WTC11 (cell line): ENCODE measurements at regions not wholly inside any gene's neighbourhood (a gene's known extent, or its start where the extent isn't known, plus 50 kb on each side); places are given as distances from the start of the nearest gene placed in this dataset.

Source experiments
- ATAC-seq: fragments of 200-7000 bp; cut with Tn5 transposase; 2 replicates; pipeline ENCODE4 v1.10.0; 2021; ENCODE audit warnings: mild to moderate bottlenecking, moderate library complexity
- CTCF ChIA-PET: fragments of 300-600 bp; sonication (Branson Sonifier 250); formaldehyde crosslinking; loops from one replicate; lab custom pipeline; 2021; ENCODE audit warnings: antibody characterized with exemption; lab: Charles Lee
- POLR2A ChIA-PET: fragments of 350-600 bp; sonication (Branson Sonifier 250); formaldehyde crosslinking; loops from one replicate; lab custom pipeline; 2021; ENCODE audit warnings: antibody characterized with exemption; lab: Charles Lee
- DNase-seq: peaks from one replicate; pipeline ENCODE4 v3.0.0; 2021; ENCODE audit warnings: low spot score
- H3K27ac Mint-ChIP-seq: 2 replicates; pipeline ENCODE4 v1.8.0; 2021; ENCODE audit warnings: mixed read lengths
- H3K27me3 Mint-ChIP-seq: 2 replicates; pipeline ENCODE4 v1.8.0; 2021; ENCODE audit warnings: low read depth, mild to moderate bottlenecking, moderate library complexity, mixed read lengths
- H3K36me3 Mint-ChIP-seq: 2 replicates; pipeline ENCODE4 v1.8.0; 2021; ENCODE audit warnings: mixed read lengths
- H3K4me1 Mint-ChIP-seq: 2 replicates; pipeline ENCODE4 v1.8.0; 2022; ENCODE audit warnings: mixed read lengths
- H3K4me3 Mint-ChIP-seq: 2 replicates; pipeline ENCODE4 v1.8.0; 2021; ENCODE audit warnings: mild to moderate bottlenecking, moderate library complexity, mixed read lengths
- H3K9me3 Mint-ChIP-seq: 2 replicates; pipeline ENCODE4 v1.8.0; 2021; ENCODE audit warnings: mixed read lengths
- ATF1 ChIP-seq: sonication (generic); formaldehyde crosslinking; IDR thresholded peaks from 2 replicates; pipeline ENCODE4 v1.8.1; 2023; ENCODE audit warnings: mild to moderate bottlenecking, moderate library complexity, missing genetic modification reagents
- ATF3 ChIP-seq: sonication (generic); formaldehyde crosslinking; conservative IDR thresholded peaks from 2 replicates; pipeline ENCODE4 v1.8.1; 2022; ENCODE audit warnings: mild to moderate bottlenecking, missing genetic modification reagents
- ATF6 ChIP-seq: sonication (generic); formaldehyde crosslinking; IDR thresholded peaks from 2 replicates; pipeline ENCODE4 v1.8.1; 2023; ENCODE audit warnings: mild to moderate bottlenecking, missing genetic modification reagents
- ELF4 ChIP-seq: sonication (generic); formaldehyde crosslinking; IDR thresholded peaks from 2 replicates; pipeline ENCODE4 v1.8.1; 2022; ENCODE audit warnings: low read depth, mild to moderate bottlenecking, moderate library complexity, missing genetic modification reagents
- GRHL2 ChIP-seq: fragments of 250-450 bp; sonication (Bioruptor Pico); IDR thresholded peaks from 2 replicates; pipeline ENCODE4 v1.8.0; 2022; ENCODE audit warnings: mild to moderate bottlenecking, moderate library complexity; ENCODE audit not compliant: insufficient replicate concordance, severe bottlenecking
- IRF2 ChIP-seq: sonication (generic); formaldehyde crosslinking; IDR thresholded peaks from 2 replicates; pipeline ENCODE4 v1.8.0; 2022; ENCODE audit warnings: low read depth, missing genetic modification reagents, borderline replicate concordance
- JAZF1 ChIP-seq: fragments of 250-450 bp; sonication (Bioruptor Pico); IDR thresholded peaks from 2 replicates; pipeline ENCODE4 v1.9.0; 2021; ENCODE audit warnings: moderate library complexity, mild to moderate bottlenecking, inconsistent platforms
- MAX ChIP-seq: sonication (generic); formaldehyde crosslinking; IDR thresholded peaks from 2 replicates; pipeline ENCODE4 v1.8.0; 2022; ENCODE audit warnings: mild to moderate bottlenecking, missing genetic modification reagents
- NR3C1 ChIP-seq: sonication (generic); formaldehyde crosslinking; conservative IDR thresholded peaks from 2 replicates; pipeline ENCODE4 v1.8.1; 2023; ENCODE audit warnings: low read depth, mild to moderate bottlenecking, missing genetic modification reagents
- RELA ChIP-seq: sonication (generic); formaldehyde crosslinking; IDR thresholded peaks from 2 replicates; pipeline ENCODE4 v1.8.1; 2022; ENCODE audit warnings: missing genetic modification reagents, mild to moderate bottlenecking, borderline replicate concordance
- RORB ChIP-seq: fragments of 250-450 bp; sonication (Bioruptor Pico); IDR thresholded peaks from 2 replicates; pipeline ENCODE4 v1.9.0; 2021; ENCODE audit warnings: mild to moderate bottlenecking
- SMAD4 ChIP-seq: sonication (generic); formaldehyde crosslinking; IDR thresholded peaks from 2 replicates; pipeline ENCODE4 v1.8.0; 2022; ENCODE audit warnings: mild to moderate bottlenecking, missing genetic modification reagents
- TCF7 ChIP-seq: sonication (generic); formaldehyde crosslinking; IDR thresholded peaks from 2 replicates; pipeline ENCODE4 v1.8.0; 2022; ENCODE audit warnings: mild to moderate bottlenecking, low read depth, missing genetic modification reagents, moderate library complexity
- ZBTB43 ChIP-seq: sonication (generic); formaldehyde crosslinking; IDR thresholded peaks from 2 replicates; pipeline ENCODE4 v1.8.1; 2023; ENCODE audit warnings: mild to moderate bottlenecking, missing genetic modification reagents
- ZNF121 ChIP-seq: sonication (generic); formaldehyde crosslinking; IDR thresholded peaks from 2 replicates; pipeline ENCODE4 v1.8.0; 2023; ENCODE audit warnings: missing genetic modification reagents
- ZNF232 ChIP-seq: sonication (generic); formaldehyde crosslinking; IDR thresholded peaks from 2 replicates; pipeline ENCODE4 v1.8.0; 2022; ENCODE audit warnings: mild to moderate bottlenecking, missing genetic modification reagents
- ZNF416 ChIP-seq: fragments of 250-450 bp; sonication (Bioruptor Pico); IDR thresholded peaks from 2 replicates; pipeline ENCODE4 v1.9.0; 2021; ENCODE audit warnings: mild to moderate bottlenecking, inconsistent platforms
- TF ChIP-seq, protein P1 (sequence below): sonication (generic); formaldehyde crosslinking; IDR thresholded peaks from 2 replicates; pipeline ENCODE4 v1.8.0; 2022; ENCODE audit warnings: mild to moderate bottlenecking, missing genetic modification reagents
- TF ChIP-seq, protein P2 (sequence below): sonication (generic); formaldehyde crosslinking; IDR thresholded peaks from 2 replicates; pipeline ENCODE4 v1.8.0; 2022; ENCODE audit warnings: mild to moderate bottlenecking, missing genetic modification reagents
- TF ChIP-seq, protein P3 (sequence below): sonication (generic); formaldehyde crosslinking; IDR thresholded peaks from 2 replicates; pipeline ENCODE4 v1.8.0; 2023; ENCODE audit warnings: mild to moderate bottlenecking, missing genetic modification reagents
- TF ChIP-seq, protein P4 (sequence below): sonication (generic); formaldehyde crosslinking; IDR thresholded peaks from 2 replicates; pipeline ENCODE4 v1.8.0; 2023; ENCODE audit warnings: missing genetic modification reagents, mild to moderate bottlenecking, borderline replicate concordance

DNA sequence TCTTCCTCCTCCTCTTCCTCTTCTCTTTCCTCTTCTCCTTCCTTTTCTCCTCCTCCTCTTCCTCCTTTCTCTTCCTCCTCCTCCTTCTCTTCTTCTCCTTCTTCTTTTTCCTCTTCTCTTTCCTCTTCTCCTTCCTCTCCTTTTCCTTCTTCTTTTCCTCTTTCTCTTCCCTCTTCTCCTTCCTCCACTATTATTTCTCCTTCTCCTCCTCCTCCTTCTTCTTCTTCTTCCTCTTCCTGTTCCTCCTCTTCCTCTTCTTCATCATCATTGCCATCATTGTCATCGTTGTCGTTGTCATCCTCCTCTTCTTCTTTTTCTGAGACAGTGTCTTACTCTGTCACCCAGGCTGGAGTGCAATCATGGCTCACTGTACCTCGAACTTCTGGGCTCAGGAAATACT is 256.3 kb upstream of the SOX4 start (continued):
- TF ChIP-seq NR3C1: no peak
- TF ChIP-seq, protein P1, sequence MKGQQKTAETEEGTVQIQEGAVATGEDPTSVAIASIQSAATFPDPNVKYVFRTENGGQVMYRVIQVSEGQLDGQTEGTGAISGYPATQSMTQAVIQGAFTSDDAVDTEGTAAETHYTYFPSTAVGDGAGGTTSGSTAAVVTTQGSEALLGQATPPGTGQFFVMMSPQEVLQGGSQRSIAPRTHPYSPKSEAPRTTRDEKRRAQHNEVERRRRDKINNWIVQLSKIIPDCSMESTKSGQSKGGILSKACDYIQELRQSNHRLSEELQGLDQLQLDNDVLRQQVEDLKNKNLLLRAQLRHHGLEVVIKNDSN: no peak
- no peak for TF ChIP-seq MAX
- TF ChIP-seq JAZF1 (CRISPR knock-in tag): no peak
- TF ChIP-seq ZNF232: no peak

GRCh38 chr6:21340573-21340972 is 253.0 kb upstream of the SOX4 start:
- no peaks in the 10 kb centered on the region for H3K36me3 Mint-ChIP-seq
- H3K27me3 Mint-ChIP-seq: peaks cover 5% of the 10 kb centered on the region; the same call in 1 of the 2 replicates
- DNase-seq (no peak), ATAC-seq (no peak)
- no peak overlapping the region for H3K4me3 Mint-ChIP-seq
- peaks cover 32% of the 10 kb centered on the region for H3K9me3 Mint-ChIP-seq
- no peak for TF ChIP-seq IRF2 (CRISPR knock-in tag)
- no peak for TF ChIP-seq RORB
- TF ChIP-seq, protein P1: no peak
- TF ChIP-seq ZNF416 (CRISPR knock-in tag): no peak
- H3K27ac Mint-ChIP-seq: no peak overlapping the region
- ChIA-PET POLR2A (no interaction called here), CTCF (no interaction called here)
- no peaks in the 10 kb centered on the region for H3K4me1 Mint-ChIP-seq

- no peak overlapping the region for H3K4me3 Mint-ChIP-seq
- H3K27ac Mint-ChIP-seq: no peak overlapping the region
- peaks cover 27% of the 10 kb centered on the region for H3K9me3 Mint-ChIP-seq
- DNase-seq (no peak), ATAC-seq (no peak)
- H3K36me3 Mint-ChIP-seq: no peaks in the 10 kb centered on the region
- POLR2A ChIA-PET: no interaction called here
- H3K27me3 Mint-ChIP-seq: peaks cover under 1% of the 10 kb centered on the region; the same call in 1 of the 2 replicates
- H3K4me1 Mint-ChIP-seq: no peaks in the 10 kb centered on the region
- CTCF ChIA-PET: interaction anchor here (1.2 kb wide), 1 partner anchor 10 kb away, joined by 3 read pairs; no protein-coding TSS in a partner anchor
- TF ChIP-seq TCF7 (CRISPR knock-in tag) (no peak), GRHL2 (CRISPR knock-in tag) (no peak), ATF6 (no peak), ATF1 (CRISPR knock-in tag) (no peak), ATF3 (CRISPR knock-in tag) (no peak), ZNF121 (CRISPR knock-in tag) (no peak), RELA (CRISPR knock-in tag) (no peak), ZBTB43 (CRISPR knock-in tag) (no peak), SMAD4 (CRISPR knock-in tag) (no peak), ELF4 (CRISPR knock-in tag) (no peak)
- TF ChIP-seq, protein P2, sequence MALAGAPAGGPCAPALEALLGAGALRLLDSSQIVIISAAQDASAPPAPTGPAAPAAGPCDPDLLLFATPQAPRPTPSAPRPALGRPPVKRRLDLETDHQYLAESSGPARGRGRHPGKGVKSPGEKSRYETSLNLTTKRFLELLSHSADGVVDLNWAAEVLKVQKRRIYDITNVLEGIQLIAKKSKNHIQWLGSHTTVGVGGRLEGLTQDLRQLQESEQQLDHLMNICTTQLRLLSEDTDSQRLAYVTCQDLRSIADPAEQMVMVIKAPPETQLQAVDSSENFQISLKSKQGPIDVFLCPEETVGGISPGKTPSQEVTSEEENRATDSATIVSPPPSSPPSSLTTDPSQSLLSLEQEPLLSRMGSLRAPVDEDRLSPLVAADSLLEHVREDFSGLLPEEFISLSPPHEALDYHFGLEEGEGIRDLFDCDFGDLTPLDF (CRISPR knock-in tag): no peak
- TF ChIP-seq, protein P3, sequence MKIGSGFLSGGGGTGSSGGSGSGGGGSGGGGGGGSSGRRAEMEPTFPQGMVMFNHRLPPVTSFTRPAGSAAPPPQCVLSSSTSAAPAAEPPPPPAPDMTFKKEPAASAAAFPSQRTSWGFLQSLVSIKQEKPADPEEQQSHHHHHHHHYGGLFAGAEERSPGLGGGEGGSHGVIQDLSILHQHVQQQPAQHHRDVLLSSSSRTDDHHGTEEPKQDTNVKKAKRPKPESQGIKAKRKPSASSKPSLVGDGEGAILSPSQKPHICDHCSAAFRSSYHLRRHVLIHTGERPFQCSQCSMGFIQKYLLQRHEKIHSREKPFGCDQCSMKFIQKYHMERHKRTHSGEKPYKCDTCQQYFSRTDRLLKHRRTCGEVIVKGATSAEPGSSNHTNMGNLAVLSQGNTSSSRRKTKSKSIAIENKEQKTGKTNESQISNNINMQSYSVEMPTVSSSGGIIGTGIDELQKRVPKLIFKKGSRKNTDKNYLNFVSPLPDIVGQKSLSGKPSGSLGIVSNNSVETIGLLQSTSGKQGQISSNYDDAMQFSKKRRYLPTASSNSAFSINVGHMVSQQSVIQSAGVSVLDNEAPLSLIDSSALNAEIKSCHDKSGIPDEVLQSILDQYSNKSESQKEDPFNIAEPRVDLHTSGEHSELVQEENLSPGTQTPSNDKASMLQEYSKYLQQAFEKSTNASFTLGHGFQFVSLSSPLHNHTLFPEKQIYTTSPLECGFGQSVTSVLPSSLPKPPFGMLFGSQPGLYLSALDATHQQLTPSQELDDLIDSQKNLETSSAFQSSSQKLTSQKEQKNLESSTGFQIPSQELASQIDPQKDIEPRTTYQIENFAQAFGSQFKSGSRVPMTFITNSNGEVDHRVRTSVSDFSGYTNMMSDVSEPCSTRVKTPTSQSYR: no peak
- TF ChIP-seq, protein P4, sequence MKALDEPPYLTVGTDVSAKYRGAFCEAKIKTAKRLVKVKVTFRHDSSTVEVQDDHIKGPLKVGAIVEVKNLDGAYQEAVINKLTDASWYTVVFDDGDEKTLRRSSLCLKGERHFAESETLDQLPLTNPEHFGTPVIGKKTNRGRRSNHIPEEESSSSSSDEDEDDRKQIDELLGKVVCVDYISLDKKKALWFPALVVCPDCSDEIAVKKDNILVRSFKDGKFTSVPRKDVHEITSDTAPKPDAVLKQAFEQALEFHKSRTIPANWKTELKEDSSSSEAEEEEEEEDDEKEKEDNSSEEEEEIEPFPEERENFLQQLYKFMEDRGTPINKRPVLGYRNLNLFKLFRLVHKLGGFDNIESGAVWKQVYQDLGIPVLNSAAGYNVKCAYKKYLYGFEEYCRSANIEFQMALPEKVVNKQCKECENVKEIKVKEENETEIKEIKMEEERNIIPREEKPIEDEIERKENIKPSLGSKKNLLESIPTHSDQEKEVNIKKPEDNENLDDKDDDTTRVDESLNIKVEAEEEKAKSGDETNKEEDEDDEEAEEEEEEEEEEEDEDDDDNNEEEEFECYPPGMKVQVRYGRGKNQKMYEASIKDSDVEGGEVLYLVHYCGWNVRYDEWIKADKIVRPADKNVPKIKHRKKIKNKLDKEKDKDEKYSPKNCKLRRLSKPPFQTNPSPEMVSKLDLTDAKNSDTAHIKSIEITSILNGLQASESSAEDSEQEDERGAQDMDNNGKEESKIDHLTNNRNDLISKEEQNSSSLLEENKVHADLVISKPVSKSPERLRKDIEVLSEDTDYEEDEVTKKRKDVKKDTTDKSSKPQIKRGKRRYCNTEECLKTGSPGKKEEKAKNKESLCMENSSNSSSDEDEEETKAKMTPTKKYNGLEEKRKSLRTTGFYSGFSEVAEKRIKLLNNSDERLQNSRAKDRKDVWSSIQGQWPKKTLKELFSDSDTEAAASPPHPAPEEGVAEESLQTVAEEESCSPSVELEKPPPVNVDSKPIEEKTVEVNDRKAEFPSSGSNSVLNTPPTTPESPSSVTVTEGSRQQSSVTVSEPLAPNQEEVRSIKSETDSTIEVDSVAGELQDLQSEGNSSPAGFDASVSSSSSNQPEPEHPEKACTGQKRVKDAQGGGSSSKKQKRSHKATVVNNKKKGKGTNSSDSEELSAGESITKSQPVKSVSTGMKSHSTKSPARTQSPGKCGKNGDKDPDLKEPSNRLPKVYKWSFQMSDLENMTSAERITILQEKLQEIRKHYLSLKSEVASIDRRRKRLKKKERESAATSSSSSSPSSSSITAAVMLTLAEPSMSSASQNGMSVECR (CRISPR knock-in tag): no peak
These were observed 251.6 kb upstream of the SOX4 start for GRCh38 chr6:21341910-21342309.
